ENCODE measurements at regions not wholly inside any gene's neighbourhood (a gene's known extent, or its start where the extent isn't known, plus 50 kb on each side); places are given as distances from the start of the nearest gene placed in this dataset.

- no peak overlapping the region for H3K4me2 ChIP-seq (ENCODE audit: control insufficient read depth, extremely low read depth, insufficient read depth, low read depth, low read length)
- H4K20me1 ChIP-seq (ENCODE audit: control insufficient read depth, extremely low read depth, insufficient read depth, low read length), result no peaks in the 10 kb centered on the region
- TF ChIP-seq CTCF (optimal IDR thresholded peaks at IDR 0.05 in 1 of 3, IDR thresholded peaks at IDR 0.05 in 1 of 3, conservative IDR thresholded peaks at IDR 0.05 in 1 of 3; ENCODE audit: extremely low read depth in 1 of 3, insufficient read depth in 2 of 3, low read length in 3 of 3) (no peak), EZH2 (IDR thresholded peaks at IDR 0.05; ENCODE audit: low read length) (no peak)
- H3K4me3 ChIP-seq (ENCODE audit: control insufficient read depth in 2 of 3, extremely low read depth in 1 of 3, insufficient read depth in 2 of 3, low read depth in 1 of 3, low read length in 3 of 3), result no peak overlapping the region
- no peaks in the 10 kb centered on the region for H3K9me1 ChIP-seq (ENCODE audit: control insufficient read depth, extremely low read depth, insufficient read depth, low read length)
- DNase-seq (ENCODE audit: low read depth, low spot score) (no peak), FAIRE-seq (no peak)
- H3K27me3 ChIP-seq (ENCODE audit: control insufficient read depth, extremely low read depth, insufficient read depth, low read length), result no peaks in the 10 kb centered on the region
- no peaks in the 10 kb centered on the region for H3K9me3 ChIP-seq (ENCODE audit: control insufficient read depth, low read depth, low read length)
- no peaks in the 10 kb centered on the region for H3K79me2 ChIP-seq (ENCODE audit: control insufficient read depth, insufficient read depth, low read length)
- H2AFZ ChIP-seq (ENCODE audit: control insufficient read depth, low read length), result no peak overlapping the region
- H3K36me3 ChIP-seq (ENCODE audit: control insufficient read depth in 2 of 2, extremely low read depth in 1 of 2, insufficient read depth in 2 of 2, low read length in 2 of 2), result no peaks in the 10 kb centered on the region
- no peak overlapping the region for H3K27ac ChIP-seq (ENCODE audit: control insufficient read depth, insufficient read depth, low read length)
- dilution Hi-C loops (cut with MboI; ENCODE audit: extremely low pct_ligation_motif_present, low sequenced_read_pairs), result no loop called here
- H3K4me1 ChIP-seq (ENCODE audit: control insufficient read depth, extremely low read depth, insufficient read depth, low read length), result no peaks in the 10 kb centered on the region
- no peak overlapping the region for H3K9ac ChIP-seq (ENCODE audit: control insufficient read depth, extremely low read depth, insufficient read depth, low read length)
Measured at GRCh38 chr4:160161026-160161425, 1058.1 kb downstream of the RAPGEF2 start.

GRCh38 chr4:160175064-160175643, 1072.3 kb downstream of the RAPGEF2 start:
- Histone ChIP-seq H3K36me3 (ENCODE audit: control insufficient read depth in 2 of 2, extremely low read depth in 1 of 2, insufficient read depth in 2 of 2, low read length in 2 of 2) (no peaks in the 10 kb centered on the region), H3K9me1 (ENCODE audit: control insufficient read depth, extremely low read depth, insufficient read depth, low read length) (no peaks in the 10 kb centered on the region), H3K79me2 (ENCODE audit: control insufficient read depth, insufficient read depth, low read length) (no peaks in the 10 kb centered on the region), H3K9ac (ENCODE audit: control insufficient read depth, extremely low read depth, insufficient read depth, low read length) (no peak overlapping the region), H3K4me1 (ENCODE audit: control insufficient read depth, extremely low read depth, insufficient read depth, low read length) (no peaks in the 10 kb centered on the region), H3K9me3 (ENCODE audit: control insufficient read depth, low read depth, low read length) (no peaks in the 10 kb centered on the region), H3K4me3 (ENCODE audit: control insufficient read depth in 2 of 3, extremely low read depth in 1 of 3, insufficient read depth in 2 of 3, low read depth in 1 of 3, low read length in 3 of 3) (no peak overlapping the region), H3K27ac (ENCODE audit: control insufficient read depth, insufficient read depth, low read length) (no peak overlapping the region), H2AFZ (ENCODE audit: control insufficient read depth, low read length) (no peak overlapping the region), H3K27me3 (ENCODE audit: control insufficient read depth, extremely low read depth, insufficient read depth, low read length) (no peaks in the 10 kb centered on the region), H3K4me2 (ENCODE audit: control insufficient read depth, extremely low read depth, insufficient read depth, low read depth, low read length) (no peak overlapping the region), H4K20me1 (ENCODE audit: control insufficient read depth, extremely low read depth, insufficient read depth, low read length) (no peaks in the 10 kb centered on the region)
- dilution Hi-C loops (cut with MboI; ENCODE audit: extremely low pct_ligation_motif_present, low sequenced_read_pairs), result no loop called here
- DNase-seq (ENCODE audit: low read depth, low spot score), result no peak
- no peak for FAIRE-seq
- no peak for TF ChIP-seq EZH2 (IDR thresholded peaks at IDR 0.05; ENCODE audit: low read length)
- TF ChIP-seq CTCF (optimal IDR thresholded peaks at IDR 0.05 in 1 of 3, IDR thresholded peaks at IDR 0.05 in 1 of 3, conservative IDR thresholded peaks at IDR 0.05 in 1 of 3; ENCODE audit: extremely low read depth in 1 of 3, insufficient read depth in 2 of 3, low read length in 3 of 3), result no peak

All from keratinocyte (primary cell).